ENCODE measurements at regions not wholly inside any gene's neighbourhood (a gene's known extent, or its start where the extent isn't known, plus 50 kb on each side); places are given as distances from the start of the nearest gene placed in this dataset.

DNA sequence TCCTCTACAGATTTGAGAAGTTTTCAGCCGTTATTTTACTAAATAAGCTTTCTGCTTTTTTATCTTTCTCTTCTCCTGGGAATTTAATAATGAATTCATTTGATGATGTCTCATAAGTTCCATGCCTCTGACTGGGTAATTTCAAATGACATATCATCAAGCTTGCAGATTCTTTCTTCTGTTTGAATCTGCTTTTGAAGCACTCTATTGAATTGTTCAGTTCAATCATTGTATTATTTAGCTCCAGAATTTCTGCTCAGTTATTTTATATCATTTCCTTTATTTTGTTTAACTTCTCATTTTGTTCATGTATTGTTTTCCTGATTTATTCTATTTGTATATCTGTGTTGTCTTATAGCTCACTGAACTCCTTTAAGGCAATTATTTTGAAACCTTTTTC, 196.9 kb upstream of the CNTNAP2 start:
- peaks cover 4% of the 10 kb centered on the region for H3K9me3 ChIP-seq (ENCODE audit: low read length)
- H3K27ac ChIP-seq (ENCODE audit: low read length) = no peak overlapping the region
- H3K9ac ChIP-seq (ENCODE audit: low read length) = no peak overlapping the region
- H3K36me3 ChIP-seq (ENCODE audit: insufficient read depth, low read length) = no peaks in the 10 kb centered on the region
- H3K27me3 ChIP-seq (ENCODE audit: insufficient read depth, low read depth, low read length) = no peaks in the 10 kb centered on the region
- no peaks in the 10 kb centered on the region for H3K9me2 ChIP-seq (ENCODE audit: insufficient read depth, low read length)
- no peaks in the 10 kb centered on the region for H3F3A ChIP-seq (ENCODE audit: insufficient read depth, low read length, poor library complexity, severe bottlenecking)
- no peak overlapping the region for H3K4me3 ChIP-seq (ENCODE audit: low read length)
- TF ChIP-seq EZH2 (IDR thresholded peaks at IDR 0.05; ENCODE audit: borderline replicate concordance, insufficient read depth, low read length, poor library complexity, severe bottlenecking) (no peak), SMC3 (conservative IDR thresholded peaks at IDR 0.05; ENCODE audit: poor library complexity) (no peak), POLR2AphosphoS5 (IDR thresholded peaks at IDR 0.05) (no peak), TAF1 (IDR thresholded peaks at IDR 0.05; ENCODE audit: low read depth) (no peak), CTCF (IDR thresholded peaks at IDR 0.05; ENCODE audit: poor library complexity, severe bottlenecking) (no peak), MXI1 (conservative IDR thresholded peaks at IDR 0.05; ENCODE audit: poor library complexity, severe bottlenecking) (no peak), RAD21 (conservative IDR thresholded peaks at IDR 0.05) (no peak), EP300 (conservative IDR thresholded peaks at IDR 0.05; ENCODE audit: poor library complexity, severe bottlenecking) (no peak)
- TF ChIP-seq, protein P1, sequence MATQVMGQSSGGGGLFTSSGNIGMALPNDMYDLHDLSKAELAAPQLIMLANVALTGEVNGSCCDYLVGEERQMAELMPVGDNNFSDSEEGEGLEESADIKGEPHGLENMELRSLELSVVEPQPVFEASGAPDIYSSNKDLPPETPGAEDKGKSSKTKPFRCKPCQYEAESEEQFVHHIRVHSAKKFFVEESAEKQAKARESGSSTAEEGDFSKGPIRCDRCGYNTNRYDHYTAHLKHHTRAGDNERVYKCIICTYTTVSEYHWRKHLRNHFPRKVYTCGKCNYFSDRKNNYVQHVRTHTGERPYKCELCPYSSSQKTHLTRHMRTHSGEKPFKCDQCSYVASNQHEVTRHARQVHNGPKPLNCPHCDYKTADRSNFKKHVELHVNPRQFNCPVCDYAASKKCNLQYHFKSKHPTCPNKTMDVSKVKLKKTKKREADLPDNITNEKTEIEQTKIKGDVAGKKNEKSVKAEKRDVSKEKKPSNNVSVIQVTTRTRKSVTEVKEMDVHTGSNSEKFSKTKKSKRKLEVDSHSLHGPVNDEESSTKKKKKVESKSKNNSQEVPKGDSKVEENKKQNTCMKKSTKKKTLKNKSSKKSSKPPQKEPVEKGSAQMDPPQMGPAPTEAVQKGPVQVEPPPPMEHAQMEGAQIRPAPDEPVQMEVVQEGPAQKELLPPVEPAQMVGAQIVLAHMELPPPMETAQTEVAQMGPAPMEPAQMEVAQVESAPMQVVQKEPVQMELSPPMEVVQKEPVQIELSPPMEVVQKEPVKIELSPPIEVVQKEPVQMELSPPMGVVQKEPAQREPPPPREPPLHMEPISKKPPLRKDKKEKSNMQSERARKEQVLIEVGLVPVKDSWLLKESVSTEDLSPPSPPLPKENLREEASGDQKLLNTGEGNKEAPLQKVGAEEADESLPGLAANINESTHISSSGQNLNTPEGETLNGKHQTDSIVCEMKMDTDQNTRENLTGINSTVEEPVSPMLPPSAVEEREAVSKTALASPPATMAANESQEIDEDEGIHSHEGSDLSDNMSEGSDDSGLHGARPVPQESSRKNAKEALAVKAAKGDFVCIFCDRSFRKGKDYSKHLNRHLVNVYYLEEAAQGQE (IDR thresholded peaks at IDR 0.05; ENCODE audit: borderline replicate concordance) = no peak
- no peaks in the 10 kb centered on the region for H3K79me2 ChIP-seq (replicated peaks; ENCODE audit: insufficient read depth, low read length)
- H4K20me1 ChIP-seq (ENCODE audit: insufficient read depth) = no peaks in the 10 kb centered on the region
- no peak overlapping the region for H2AFZ ChIP-seq (ENCODE audit: low read depth, low read length)
- H3K4me2 ChIP-seq (ENCODE audit: low read length) = no peak overlapping the region

- Histone ChIP-seq H3K9ac (ENCODE audit: low read length) (no peak overlapping the region), H3F3A (ENCODE audit: insufficient read depth, low read length, poor library complexity, severe bottlenecking) (no peaks in the 10 kb centered on the region), H3K9me2 (ENCODE audit: insufficient read depth, low read length) (no peaks in the 10 kb centered on the region), H3K27ac (ENCODE audit: low read length) (no peak overlapping the region), H3K36me3 (ENCODE audit: insufficient read depth, low read length) (no peaks in the 10 kb centered on the region), H4K20me1 (ENCODE audit: insufficient read depth) (no peaks in the 10 kb centered on the region), H3K79me2 (replicated peaks; ENCODE audit: insufficient read depth, low read length) (no peaks in the 10 kb centered on the region), H3K9me3 (ENCODE audit: low read length) (peaks cover 4% of the 10 kb centered on the region), H3K4me2 (ENCODE audit: low read length) (no peak overlapping the region), H3K27me3 (ENCODE audit: insufficient read depth, low read depth, low read length) (no peaks in the 10 kb centered on the region), H3K4me3 (ENCODE audit: low read length) (no peak overlapping the region), H2AFZ (ENCODE audit: low read depth, low read length) (no peak overlapping the region)
- TF ChIP-seq CTCF (IDR thresholded peaks at IDR 0.05; ENCODE audit: poor library complexity, severe bottlenecking) (no peak), SMC3 (conservative IDR thresholded peaks at IDR 0.05; ENCODE audit: poor library complexity) (no peak)
Observed at GRCh38 chr7:145916776-145917175, 199.8 kb upstream of the CNTNAP2 start.

Data from neural cell (in vitro differentiated cells).